CD4-positive, alpha-beta T cell treated with Interleukin-17A for 4 hours (primary cell): ENCODE measurements at regions not wholly inside any gene's neighbourhood (a gene's known extent, or its start where the extent isn't known, plus 50 kb on each side); places are given as distances from the start of the nearest gene placed in this dataset.

Experiments
- DNase-seq: peaks from one replicate; pipeline ENCODE4 v3.0.0-alpha.2; 2020; ENCODE audit warnings: mixed read lengths

- DNase-seq: no peak
These were observed 202.4 kb downstream of the SEC14L1 start for GRCh38 chr17:77343031-77343800.

- DNase-seq: no peak
These were observed 203.3 kb downstream of the SEC14L1 start for GRCh38 chr17:77344038-77344437.

DNA sequence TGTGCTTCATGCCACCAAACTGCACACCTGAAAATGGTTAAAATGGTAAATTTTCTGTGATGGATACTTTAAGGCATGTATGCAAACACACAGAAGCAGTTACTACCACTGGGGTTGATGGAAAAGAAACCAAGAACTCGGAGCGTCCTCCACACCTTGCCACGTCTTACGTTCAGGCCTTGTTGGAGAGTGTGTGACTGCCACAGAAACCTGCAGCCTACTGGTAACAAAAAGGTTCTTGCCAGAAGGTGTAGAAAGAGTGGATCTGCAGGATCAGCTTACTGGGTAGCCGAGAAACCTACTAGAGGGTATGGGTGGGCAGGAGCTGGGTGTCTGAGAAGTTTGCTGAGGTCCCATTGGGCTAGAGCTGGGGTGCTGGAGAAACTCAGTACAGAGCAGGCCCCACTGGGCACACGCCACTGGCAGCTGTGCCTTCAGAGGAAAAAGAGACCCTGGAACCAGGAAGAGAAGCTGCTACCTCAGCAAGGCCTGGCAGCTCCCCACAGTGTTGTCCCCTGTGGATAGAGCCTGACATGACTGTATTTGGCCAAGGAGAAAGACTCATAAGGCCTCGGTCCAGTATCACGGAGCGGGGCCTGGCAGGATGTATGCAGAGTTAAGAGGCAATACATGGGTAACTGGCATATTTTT is 204.6 kb downstream of the SEC14L1 start:
- no peak for DNase-seq

DNA sequence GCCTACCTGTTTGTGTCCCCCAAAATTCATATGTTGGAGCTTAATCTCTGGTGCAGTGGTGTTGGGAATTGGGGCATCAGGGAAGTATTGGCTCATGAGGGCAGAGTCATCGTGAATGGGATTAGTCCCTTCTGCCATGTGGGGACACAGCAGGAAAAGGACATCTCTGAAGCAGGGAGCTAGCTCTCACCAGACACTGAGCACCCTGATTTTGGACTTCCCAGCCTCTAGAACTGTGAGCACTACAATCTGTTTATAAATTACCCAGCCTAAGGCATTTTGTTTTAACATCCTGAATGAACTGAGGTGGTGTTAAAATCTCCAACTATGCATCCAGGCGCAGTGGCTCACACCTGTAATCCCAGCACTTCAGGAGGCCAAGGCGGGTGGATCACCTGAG is 206.0 kb downstream of the SEC14L1 start:
- no peak for DNase-seq

DNA sequence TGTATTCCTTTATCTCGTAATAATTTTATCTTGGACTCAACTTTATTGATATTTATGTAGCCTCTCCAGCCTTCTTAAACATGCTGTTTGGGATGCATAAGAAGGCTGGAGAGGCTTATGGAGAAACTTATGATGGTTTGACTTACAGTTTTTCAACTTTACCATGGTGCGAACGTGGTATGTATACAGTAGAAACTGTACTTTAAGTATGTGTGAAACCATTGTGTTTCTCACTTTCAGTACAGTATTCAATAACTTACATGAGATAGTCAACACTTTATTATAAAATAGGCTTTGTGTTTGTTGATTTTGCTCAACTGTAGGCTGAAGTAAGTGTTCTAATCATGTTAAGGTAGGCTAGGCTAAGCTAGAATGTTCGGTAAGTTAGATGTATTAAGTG is 206.8 kb downstream of the SEC14L1 start:
- no peak for DNase-seq

- no peak for DNase-seq
These were observed 209.4 kb downstream of the SEC14L1 start for GRCh38 chr17:77349976-77350830.

- no peak for DNase-seq
These were observed 211.7 kb downstream of the SEC14L1 start for GRCh38 chr17:77352441-77352840.

DNA sequence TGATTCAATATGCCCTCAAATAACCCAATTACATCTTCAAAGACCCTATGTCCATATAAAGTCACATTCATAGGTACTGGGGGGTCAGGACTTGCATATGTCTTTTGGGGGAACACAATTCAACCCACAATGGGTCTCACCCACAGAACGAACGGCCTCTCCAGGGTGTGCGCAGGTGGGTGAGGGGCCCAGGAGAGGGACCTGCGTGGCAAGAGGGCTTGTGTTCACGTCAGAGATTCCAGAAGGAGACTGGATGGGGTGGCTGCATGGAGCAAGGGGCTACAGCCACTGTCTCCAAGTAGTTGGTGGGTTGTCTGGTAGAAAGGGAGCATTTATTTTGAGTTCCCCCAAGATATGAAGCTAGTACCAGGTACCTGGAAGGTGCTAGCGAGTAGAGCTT is 212.2 kb downstream of the SEC14L1 start:
- no peak for DNase-seq

- no peak for DNase-seq
These were observed 213.1 kb downstream of the SEC14L1 start for GRCh38 chr17:77353684-77354419.

- DNase-seq: no peak
These were observed 213.6 kb downstream of the SEC14L1 start for GRCh38 chr17:77354420-77354669.

DNA sequence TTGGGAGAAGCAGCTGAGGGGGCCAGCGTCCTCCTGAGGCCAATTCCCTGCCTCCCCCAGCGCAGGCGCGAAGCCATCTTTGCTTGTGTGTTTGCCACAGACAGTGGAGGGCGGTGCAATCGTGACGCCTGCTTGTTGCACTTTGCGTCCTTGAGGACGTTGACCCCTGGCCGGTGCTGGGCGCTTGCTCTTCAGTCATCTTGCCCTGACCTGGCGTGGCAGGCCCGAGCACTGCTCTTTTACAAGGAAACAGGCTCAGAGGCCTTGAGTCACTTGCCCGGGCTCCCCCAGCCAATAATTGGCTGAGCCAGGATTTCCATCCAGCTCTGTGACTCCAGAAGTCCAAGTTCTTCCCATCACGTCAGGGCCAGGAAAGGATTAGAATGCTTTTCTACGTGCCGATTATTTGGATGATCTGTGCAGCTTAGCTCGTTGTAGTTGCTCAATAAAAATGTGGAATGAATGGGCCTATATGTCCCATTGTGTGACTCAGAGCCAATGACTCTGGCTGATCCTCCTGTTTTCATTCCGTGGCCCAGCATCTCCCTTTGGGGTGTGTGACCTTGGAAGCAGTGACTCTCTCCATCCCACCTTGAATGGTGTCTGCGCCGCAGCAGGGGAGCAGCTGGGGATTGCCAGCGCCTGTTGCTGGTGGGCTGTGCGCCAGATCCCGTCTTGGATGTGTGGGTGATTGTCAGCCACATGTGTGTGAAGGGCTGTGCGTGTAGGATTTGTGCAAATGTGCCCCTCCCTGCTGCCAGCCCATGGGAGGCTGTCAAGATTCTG is 214.1 kb downstream of the SEC14L1 start:
- DNase-seq: no peak

DNA sequence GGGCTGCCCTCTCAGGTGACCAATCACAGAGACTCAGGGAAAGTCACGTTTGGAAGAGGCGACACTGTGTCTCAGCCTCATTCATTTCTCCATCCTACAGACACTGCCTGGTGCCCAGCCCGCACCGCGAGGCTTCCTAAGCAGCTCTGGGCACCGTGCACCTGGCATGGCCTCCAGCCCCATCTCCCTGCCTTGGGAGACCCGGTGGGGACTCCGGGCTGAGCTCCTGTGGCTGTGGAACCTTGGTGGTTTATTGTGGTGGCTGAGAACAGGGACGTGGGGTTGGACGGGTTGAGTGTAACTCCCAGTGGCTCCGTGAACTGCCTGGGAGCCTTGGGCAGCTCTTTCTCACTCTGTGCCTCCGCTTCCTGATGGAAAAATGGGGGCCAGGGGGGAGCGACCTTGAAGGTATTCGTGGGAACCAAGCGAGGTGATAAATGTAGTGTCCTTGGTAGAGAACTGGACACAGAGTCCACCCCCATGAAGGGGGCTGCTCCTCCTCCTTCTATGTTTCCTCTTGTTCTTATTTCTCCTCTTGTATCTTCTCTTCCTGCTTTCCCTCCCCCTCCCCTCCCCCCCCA is 215.4 kb downstream of the SEC14L1 start:
- DNase-seq: no peak

GRCh38 chr17:77356690-77357201 is 216.0 kb downstream of the SEC14L1 start:
- no peak for DNase-seq

- no peak for DNase-seq
These were observed 218.0 kb downstream of the SEC14L1 start for GRCh38 chr17:77358801-77359200.

GRCh38 chr17:77359236-77359635 is 218.5 kb downstream of the SEC14L1 start:
- DNase-seq: no peak

DNA sequence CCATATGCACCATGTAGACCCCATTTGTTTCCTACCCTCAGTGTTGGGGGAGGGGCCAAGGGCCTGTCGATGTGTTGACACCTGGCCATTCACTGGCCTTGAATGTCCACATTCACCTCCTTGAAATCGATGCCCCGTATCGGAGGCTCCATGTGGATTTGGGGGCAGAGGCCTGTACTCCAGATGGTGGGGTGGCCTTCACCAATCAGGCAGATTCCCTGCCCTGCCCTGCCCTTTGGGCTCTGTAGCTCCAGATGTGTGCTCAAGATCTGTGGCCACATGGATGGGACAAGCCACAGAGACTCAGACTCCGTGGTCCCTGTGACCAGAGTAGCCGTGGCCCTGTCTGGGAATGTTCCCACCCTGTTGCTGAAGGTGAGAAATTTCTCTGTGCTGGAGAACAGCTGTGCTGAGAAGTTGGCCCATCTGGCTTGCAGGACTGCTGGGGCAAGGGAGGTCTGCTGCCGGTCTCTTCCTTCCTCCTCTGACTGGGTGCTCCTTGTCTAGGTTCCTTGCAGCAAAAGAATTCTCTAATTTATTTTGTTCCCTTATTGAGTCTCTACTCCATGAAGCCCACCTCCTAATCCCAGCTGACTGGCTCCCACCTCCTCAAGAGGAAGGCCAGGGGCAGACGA is 221.3 kb downstream of the SEC14L1 start:
- no peak for DNase-seq

DNA sequence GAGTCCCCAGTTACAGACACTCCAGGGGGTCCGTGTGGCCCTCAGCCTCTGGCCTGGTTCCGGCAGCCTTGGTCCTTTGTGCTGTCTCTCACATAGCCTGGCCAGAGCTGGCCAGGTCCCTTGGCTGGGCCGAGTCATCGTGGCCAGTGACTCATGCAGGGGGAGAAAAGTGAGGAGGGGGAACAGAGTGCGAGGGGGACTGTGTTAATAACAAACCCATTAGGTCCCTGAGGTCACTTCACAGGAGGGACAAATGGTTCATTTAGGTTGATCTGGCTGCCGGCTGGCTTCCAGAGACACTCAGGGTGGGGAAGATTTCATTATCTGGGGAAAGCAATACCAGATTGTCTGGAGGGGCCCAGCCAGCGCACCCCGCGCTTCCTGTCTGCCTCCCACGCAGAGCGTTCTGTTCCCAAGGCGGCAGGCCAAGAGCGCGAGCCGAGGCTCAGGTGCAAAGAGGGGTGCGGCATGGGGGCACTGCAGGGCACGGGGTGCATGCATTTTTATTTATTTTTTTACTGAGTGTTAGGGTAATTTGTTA is 223.1 kb downstream of the SEC14L1 start:
- DNase-seq: peak; percentile 72

GRCh38 chr17:77364381-77364911 is 223.7 kb downstream of the SEC14L1 start:
- no peak for DNase-seq

GRCh38 chr17:77364941-77365583 is 224.3 kb downstream of the SEC14L1 start:
- DNase-seq: no peak

GRCh38 chr17:77365584-77366186 is 224.9 kb downstream of the SEC14L1 start:
- peak; percentile 73 for DNase-seq
